Effector memory CD8-positive, alpha-beta T cell (primary cell): ENCODE measurements at regions not wholly inside any gene's neighbourhood (a gene's known extent, or its start where the extent isn't known, plus 50 kb on each side); places are given as distances from the start of the nearest gene placed in this dataset.
"Not testable (repeated sequence)": the region's sequence is repeated elsewhere in the genome, so short reads cannot be mapped to it uniquely, and the experiment has no call there.

Experiments used
- ATAC-seq: fragments of 150-1000 bp; cut with Tn5 transposase; replicated peaks from 2 replicates; pipeline ENCODE4 v1.10.0; 2021; ENCODE audit warnings: mild to moderate bottlenecking, moderate library complexity
- DNase-seq, 3 experiments: peaks; one replicate each; pipeline ENCODE4 v3.0.0; 2021
- H3K27ac Mint-ChIP-seq, 2 donors: one replicate each; pipeline ENCODE4 v1.8.0; 2022; ENCODE audit warnings: mild to moderate bottlenecking in 2 of 2, mixed read lengths in 2 of 2, moderate library complexity in 2 of 2
- H3K27me3 Mint-ChIP-seq, 2 donors: one replicate each; pipeline ENCODE4 v1.8.0; 2022; ENCODE audit warnings: mixed read lengths in 2 of 2
- H3K36me3 Mint-ChIP-seq: one replicate; pipeline ENCODE4 v1.8.0; 2022; ENCODE audit warnings: mild to moderate bottlenecking, moderate library complexity, mixed read lengths; ENCODE audit not compliant: insufficient read depth
- H3K4me1 Mint-ChIP-seq, 2 donors: one replicate each; pipeline ENCODE4 v1.8.0; 2022; ENCODE audit warnings: low read depth in 2 of 2, mixed read lengths in 2 of 2
- H3K4me3 Mint-ChIP-seq, 2 donors: one replicate each; pipeline ENCODE4 v1.8.0; 2022; ENCODE audit warnings: mild to moderate bottlenecking in 2 of 2, mixed read lengths in 2 of 2, moderate library complexity in 2 of 2
- H3K9me3 Mint-ChIP-seq, 2 donors: one replicate each; pipeline ENCODE4 v1.8.0; 2022; ENCODE audit warnings: mixed read lengths in 2 of 2

GRCh38 chr1:239958063-239958462 is 133.6 kb upstream of the FMN2 start:
- no peak overlapping the region for H3K4me3 Mint-ChIP-seq
- H3K4me1 Mint-ChIP-seq, result no peaks in the 10 kb centered on the region
- no peaks in the 10 kb centered on the region for H3K36me3 Mint-ChIP-seq
- ATAC-seq, result no peak
- no peaks in the 10 kb centered on the region for H3K9me3 Mint-ChIP-seq
- peaks cover 0 to 26% of the 10 kb centered on the region in 2 donors for H3K27me3 Mint-ChIP-seq
- no peak overlapping the region for H3K27ac Mint-ChIP-seq
- no peak for DNase-seq

DNA sequence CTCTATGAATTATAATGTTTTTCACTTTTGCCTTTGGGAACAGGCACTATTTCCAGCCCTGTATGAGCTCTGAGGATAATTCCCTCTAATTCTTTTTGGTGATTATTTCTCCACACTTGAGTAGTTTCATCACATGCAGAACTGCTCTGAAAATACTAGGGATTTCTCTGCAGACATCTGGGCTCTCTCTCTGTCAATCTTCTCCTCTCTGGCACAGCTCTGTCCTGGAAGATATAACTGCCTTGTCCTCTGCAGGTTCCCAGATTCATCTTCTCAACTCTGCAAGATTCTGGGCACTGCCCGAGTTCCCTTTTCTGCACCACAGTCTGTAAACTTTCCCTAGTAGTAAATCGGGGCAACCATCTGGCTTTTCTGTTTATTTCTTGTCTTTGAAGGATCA is 131.3 kb upstream of the FMN2 start:
- no peaks in the 10 kb centered on the region for H3K4me1 Mint-ChIP-seq
- ATAC-seq (no peak), DNase-seq (no peak)
- H3K27me3 Mint-ChIP-seq, result peaks cover 6 to 20% of the 10 kb centered on the region in 2 donors
- no peaks in the 10 kb centered on the region for H3K36me3 Mint-ChIP-seq
- no peak overlapping the region for H3K27ac Mint-ChIP-seq
- H3K9me3 Mint-ChIP-seq, result no peaks in the 10 kb centered on the region
- H3K4me3 Mint-ChIP-seq, result no peak overlapping the region

GRCh38 chr1:239963856-239964255 is 127.8 kb upstream of the FMN2 start:
- Mint-ChIP-seq H3K27me3 (peaks cover 6 to 12% of the 10 kb centered on the region in 2 donors), H3K36me3 (no peaks in the 10 kb centered on the region), H3K27ac (no peak overlapping the region), H3K9me3 (no peaks in the 10 kb centered on the region), H3K4me3 (no peak overlapping the region), H3K4me1 (no peaks in the 10 kb centered on the region)
- no peak for DNase-seq
- ATAC-seq, result no peak

DNA sequence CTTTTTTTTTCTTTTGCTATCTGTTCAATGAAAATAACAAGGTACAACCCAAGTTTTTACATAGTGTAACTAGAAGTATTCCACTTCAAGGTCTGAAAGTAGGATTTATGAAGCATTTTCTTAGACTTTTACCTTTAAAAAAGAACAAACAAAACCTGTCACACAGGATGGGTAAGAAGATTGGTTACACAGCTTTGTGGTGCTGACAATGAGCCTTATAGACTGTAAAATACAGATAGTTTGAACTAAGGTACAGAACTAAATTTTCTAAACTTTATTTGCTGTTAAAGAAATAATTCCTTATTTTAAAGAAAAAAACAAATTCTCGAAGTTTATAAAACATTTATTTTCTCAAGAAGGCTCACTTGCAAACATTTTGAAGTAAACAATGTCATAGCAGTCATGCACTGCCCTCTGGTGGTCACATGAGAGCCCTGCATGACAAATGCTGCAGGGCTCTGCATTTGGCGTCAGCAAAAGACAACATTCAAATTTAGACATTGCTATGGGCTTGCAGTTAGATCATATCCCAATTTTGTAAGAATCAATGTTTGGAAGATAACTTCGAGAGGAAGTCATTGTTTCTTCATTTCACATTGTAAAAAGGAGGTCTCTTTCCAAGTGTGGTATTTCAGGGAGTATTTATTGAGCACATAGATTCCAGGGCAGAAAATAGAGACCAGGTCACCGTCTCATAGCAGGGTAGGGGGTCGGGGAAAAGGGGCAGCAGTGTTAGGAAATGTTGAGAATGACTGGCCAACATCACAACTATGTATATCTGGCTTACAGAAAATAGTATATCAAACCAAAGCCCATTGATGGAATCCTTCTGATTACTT is 115.3 kb upstream of the FMN2 start:
- peaks cover 0 to 2% of the 10 kb centered on the region in 2 donors for H3K4me1 Mint-ChIP-seq
- DNase-seq (peak; percentile 7 to 11 (median 8)), ATAC-seq (peak; percentile 43)
- no peak overlapping the region for H3K4me3 Mint-ChIP-seq
- H3K36me3 Mint-ChIP-seq, result no peaks in the 10 kb centered on the region
- no peak overlapping the region for H3K27ac Mint-ChIP-seq
- peaks cover 0 to 8% of the 10 kb centered on the region in 2 donors for H3K9me3 Mint-ChIP-seq
- peaks cover 0 to 2% of the 10 kb centered on the region in 2 donors for H3K27me3 Mint-ChIP-seq

DNA sequence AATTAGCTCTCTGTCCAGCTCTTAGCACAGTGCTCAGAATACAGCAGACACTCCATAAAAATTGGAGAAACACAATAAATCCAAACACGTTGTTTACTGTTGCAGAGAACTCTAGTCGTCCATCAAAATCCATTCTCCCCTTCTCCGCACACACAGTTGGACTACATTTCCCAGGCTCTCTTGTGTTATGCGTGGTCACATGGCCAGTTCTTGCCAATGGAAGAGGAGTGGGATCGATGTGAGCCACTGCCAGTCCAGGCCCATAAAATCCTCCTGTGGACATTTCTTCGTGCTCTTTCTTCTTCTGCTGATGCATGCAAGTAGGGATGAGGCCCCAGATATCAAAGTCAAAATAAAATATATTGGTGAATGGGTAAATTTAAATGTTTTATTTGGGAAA is 114.3 kb upstream of the FMN2 start:
- Mint-ChIP-seq H3K36me3 (no peaks in the 10 kb centered on the region), H3K9me3 (peaks cover 0 to 10% of the 10 kb centered on the region in 2 donors), H3K27ac (no peak overlapping the region), H3K4me3 (no peak overlapping the region), H3K27me3 (no peaks in the 10 kb centered on the region), H3K4me1 (peaks cover 0 to 2% of the 10 kb centered on the region in 2 donors)
- no peak for DNase-seq
- ATAC-seq, result no peak

GRCh38 chr1:239979456-239979855 is 112.2 kb upstream of the FMN2 start:
- Mint-ChIP-seq H3K27me3 (no peaks in the 10 kb centered on the region), H3K9me3 (peaks cover 5 to 12% of the 10 kb centered on the region in 2 donors)

GRCh38 chr1:239982762-239983161 is 108.9 kb upstream of the FMN2 start:
- Mint-ChIP-seq H3K4me1 (no peaks in the 10 kb centered on the region), H3K27me3 (peaks cover 0 to 2% of the 10 kb centered on the region in 2 donors)
- no peak for DNase-seq

More at GRCh38 chr1:239979456-239979855, 112.2 kb upstream of the FMN2 start:
- no peak for DNase-seq
- ATAC-seq, result no peak
- H3K27ac Mint-ChIP-seq, result no peak overlapping the region
- peaks cover 0 to 2% of the 10 kb centered on the region in 2 donors for H3K4me1 Mint-ChIP-seq
- no peaks in the 10 kb centered on the region for H3K36me3 Mint-ChIP-seq
- no peak overlapping the region for H3K4me3 Mint-ChIP-seq

GRCh38 chr1:239985044-239985443 is 106.6 kb upstream of the FMN2 start:
- Mint-ChIP-seq H3K9me3 (peaks cover 4 to 5% of the 10 kb centered on the region in 2 donors), H3K36me3 (no peaks in the 10 kb centered on the region), H3K27me3 (peaks cover 0 to 11% of the 10 kb centered on the region in 2 donors), H3K27ac (no peak overlapping the region), H3K4me1 (no peaks in the 10 kb centered on the region), H3K4me3 (no peak overlapping the region)
- no peak for ATAC-seq
- DNase-seq, result no peak

More at GRCh38 chr1:239982762-239983161, 108.9 kb upstream of the FMN2 start:
- ATAC-seq, result no peak
- Mint-ChIP-seq H3K27ac (no peak overlapping the region), H3K36me3 (no peaks in the 10 kb centered on the region), H3K4me3 (no peak overlapping the region), H3K9me3 (peaks cover 5 to 12% of the 10 kb centered on the region in 2 donors)

DNA sequence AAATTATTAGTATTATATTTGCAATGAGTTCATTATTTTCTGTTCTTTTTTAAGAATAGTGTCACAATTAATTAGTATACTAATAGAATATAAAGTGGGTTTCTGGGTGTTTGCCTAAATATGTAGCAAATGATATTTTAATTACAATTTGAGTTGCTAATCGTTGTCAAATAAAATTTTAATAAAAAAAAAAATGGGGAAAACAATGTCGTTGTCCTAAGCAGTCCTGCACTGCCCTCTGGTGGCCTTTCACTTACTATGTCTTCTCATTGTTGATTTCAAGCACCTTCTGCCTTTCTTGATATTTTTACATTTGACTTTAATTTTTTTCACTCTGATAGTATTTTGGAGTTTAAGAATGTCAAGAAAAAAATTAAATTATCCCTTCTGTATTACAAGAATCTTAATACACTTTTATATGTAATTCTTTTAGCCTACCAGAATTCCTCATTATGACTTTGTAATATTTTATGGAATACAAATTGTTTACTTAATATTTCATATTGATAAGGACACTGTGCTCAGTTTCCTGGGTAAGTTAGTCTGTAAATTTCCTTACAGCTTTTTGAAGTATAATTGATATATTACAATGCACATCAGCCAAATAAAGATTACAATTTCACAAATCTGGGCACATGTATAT is 104.5 kb upstream of the FMN2 start:
- no peak overlapping the region for H3K27ac Mint-ChIP-seq
- no peak for DNase-seq
- peaks cover 0 to 28% of the 10 kb centered on the region in 2 donors for H3K27me3 Mint-ChIP-seq
- H3K4me1 Mint-ChIP-seq, result no peaks in the 10 kb centered on the region
- peaks cover 3 to 5% of the 10 kb centered on the region in 2 donors for H3K9me3 Mint-ChIP-seq
- no peak overlapping the region for H3K4me3 Mint-ChIP-seq
- ATAC-seq, result no peak
- no peaks in the 10 kb centered on the region for H3K36me3 Mint-ChIP-seq

GRCh38 chr1:239989990-239990389 is 101.7 kb upstream of the FMN2 start:
- Mint-ChIP-seq H3K4me1 (no peaks in the 10 kb centered on the region), H3K27ac (no peak overlapping the region), H3K9me3 (peaks cover 0 to 5% of the 10 kb centered on the region in 2 donors), H3K4me3 (no peak overlapping the region), H3K36me3 (no peaks in the 10 kb centered on the region), H3K27me3 (peaks cover 0 to 40% of the 10 kb centered on the region in 2 donors)
- ATAC-seq (no peak), DNase-seq (no peak)

DNA sequence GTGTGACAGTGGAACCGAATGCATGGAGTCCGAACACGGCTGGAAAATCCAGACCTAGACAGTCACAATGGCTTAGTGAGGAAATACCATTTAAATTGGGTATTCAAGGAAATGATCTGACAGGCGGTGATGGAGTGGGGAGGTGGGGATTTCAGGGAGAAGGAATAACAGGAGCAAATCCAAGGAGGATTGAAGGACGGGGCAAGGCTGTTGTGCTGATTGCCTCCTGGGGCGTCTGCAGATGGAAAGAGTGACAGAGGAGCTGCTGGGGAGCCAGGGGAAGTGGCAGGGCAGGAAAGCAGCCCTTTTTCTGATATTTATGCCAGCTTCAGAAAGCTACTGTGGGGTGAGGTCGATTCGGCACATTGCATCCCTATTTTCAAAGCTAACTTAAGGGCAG is 99.1 kb upstream of the FMN2 start:
- not testable (repeated sequence) for DNase-seq, H3K27ac Mint-ChIP-seq, H3K4me3 Mint-ChIP-seq, H3K9me3 Mint-ChIP-seq, H3K36me3 Mint-ChIP-seq, H3K4me1 Mint-ChIP-seq, ATAC-seq
- peaks cover 18 to 65% of the 10 kb centered on the region in 2 donors for H3K27me3 Mint-ChIP-seq

DNA sequence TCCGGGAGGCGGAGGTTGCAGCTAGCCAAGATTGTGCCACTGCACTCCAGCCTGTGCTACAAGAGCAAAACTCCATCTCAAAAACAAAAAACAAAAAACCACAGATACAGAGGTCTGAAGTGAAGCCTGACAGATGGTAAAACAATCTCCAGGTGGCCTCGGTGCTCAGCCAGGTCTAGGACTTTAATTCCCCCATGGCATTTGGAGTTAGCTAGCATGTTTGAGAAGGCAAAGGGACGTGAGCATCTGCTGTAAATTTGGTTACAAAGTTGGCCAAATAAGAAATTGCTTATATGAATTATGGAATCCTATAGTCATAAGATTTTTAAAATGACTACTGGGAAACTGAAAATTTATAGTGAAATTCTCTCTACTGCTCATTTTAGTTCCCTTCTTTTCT is 98.3 kb upstream of the FMN2 start:
- Mint-ChIP-seq H3K4me1 (peaks cover 2 to 3% of the 10 kb centered on the region in 2 donors), H3K27me3 (peaks cover 22 to 57% of the 10 kb centered on the region in 2 donors), H3K9me3 (peaks cover 0 to 8% of the 10 kb centered on the region in 2 donors), H3K36me3 (no peaks in the 10 kb centered on the region), H3K4me3 (no peak overlapping the region), H3K27ac (no peak overlapping the region)
- no peak for DNase-seq
- ATAC-seq, result no peak

DNA sequence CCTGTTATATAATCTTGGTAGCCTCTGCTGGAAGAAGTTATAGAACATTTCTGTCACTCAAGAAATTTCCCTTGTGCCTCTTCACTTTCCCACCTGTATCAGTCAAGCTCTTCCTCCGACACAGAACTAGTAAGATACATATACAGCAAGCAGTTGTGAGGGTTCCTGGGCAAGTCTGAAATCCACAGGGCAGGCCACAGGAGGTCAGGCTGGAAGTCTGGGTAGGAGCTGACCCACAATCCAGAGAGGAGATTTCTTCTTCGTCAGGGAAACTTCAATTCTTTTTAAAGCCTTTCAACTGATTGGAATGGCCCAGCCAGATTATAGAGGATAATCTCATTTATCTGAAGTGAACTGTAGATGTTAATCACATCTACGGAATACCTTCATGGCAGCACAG is 96.4 kb upstream of the FMN2 start:
- DNase-seq (no peak), ATAC-seq (no peak)
- peaks cover 2 to 3% of the 10 kb centered on the region in 2 donors for H3K4me1 Mint-ChIP-seq
- peaks cover 0 to 8% of the 10 kb centered on the region in 2 donors for H3K9me3 Mint-ChIP-seq
- no peak overlapping the region for H3K27ac Mint-ChIP-seq
- H3K27me3 Mint-ChIP-seq, result peaks cover 24 to 54% of the 10 kb centered on the region in 2 donors
- H3K36me3 Mint-ChIP-seq, result no peaks in the 10 kb centered on the region
- no peak overlapping the region for H3K4me3 Mint-ChIP-seq

DNA sequence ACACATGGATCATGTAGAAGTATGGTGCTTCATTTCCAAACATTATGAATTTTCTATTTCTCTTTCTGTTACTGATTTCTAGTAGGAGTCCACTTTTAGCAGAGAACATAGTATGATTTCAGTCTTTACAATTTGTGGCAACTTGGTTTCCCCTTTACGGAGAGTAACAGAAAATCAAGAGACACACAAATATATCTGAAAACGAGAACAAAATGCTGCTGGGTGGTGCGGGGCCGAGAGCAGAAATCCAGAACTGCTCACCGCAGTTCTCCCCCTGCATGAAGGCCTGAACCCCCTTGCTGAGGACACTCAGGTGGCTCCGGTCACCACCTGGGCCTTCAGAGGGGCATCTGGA is 94.5 kb upstream of the FMN2 start:
- Mint-ChIP-seq H3K4me3 (peak overlapping the region in 1 of 2 donors; percentile 19), H3K27me3 (peaks cover 24 to 46% of the 10 kb centered on the region in 2 donors), H3K36me3 (no peaks in the 10 kb centered on the region), H3K27ac (no peak overlapping the region), H3K9me3 (peaks cover 0 to 6% of the 10 kb centered on the region in 2 donors), H3K4me1 (peaks cover 2 to 3% of the 10 kb centered on the region in 2 donors)
- ATAC-seq (no peak), DNase-seq (no peak)
